SK-N-SH (cell line): ENCODE measurements at regions not wholly inside any gene's neighbourhood (a gene's known extent, or its start where the extent isn't known, plus 50 kb on each side); places are given as distances from the start of the nearest gene placed in this dataset.

ENCODE experiments used
- CTCF ChIA-PET: fragments of 300-600, 350-600 bp; formaldehyde crosslinking; extraction: SDS; loops from one replicate; lab custom pipeline; 2021; lab: Yijun Ruan, JAX
- POLR2A ChIA-PET: fragments of 350-600 bp; sonication (Branson Sonifier 250); formaldehyde crosslinking; extraction: SDS; loops from one replicate; lab custom pipeline; 2020; ENCODE audit warnings: antibody characterized with exemption, inconsistent platforms; lab: Yijun Ruan, JAX
- DNase-seq: peaks from one replicate; pipeline ENCODE4 v3.0.0; 2012
- H2AFZ ChIP-seq: fragments of 200-600 bp; sonication (generic); 2 replicates; pipeline ENCODE4 v1.8.1; 2016; ENCODE audit warnings: antibody characterized with exemption, mild to moderate bottlenecking, low read depth
- H3F3A ChIP-seq: fragments of 200-600 bp; sonication (generic); replicated peaks from 2 replicates; pipeline ENCODE3; 2016; ENCODE audit warnings: antibody characterized with exemption, mild to moderate bottlenecking; ENCODE audit not compliant: insufficient read depth
- H3K27ac ChIP-seq, 2 experiments: fragments of 200-500 bp in 1 of 2; fragments of 200-600 bp in 1 of 2; sonication (Bioruptor generic) in 1 of 2; sonication (generic), shearing (Covaris generic) in 1 of 2; 2 replicates each; pipeline versions ENCODE4 v1.5.1 to v1.6.1; 2014 to 2016; ENCODE audit warnings: low read depth in 2 of 2, inconsistent platforms in 1 of 2, low read length in 1 of 2, mild to moderate bottlenecking in 1 of 2, mixed read lengths in 1 of 2
- H3K27me3 ChIP-seq: fragments of 200-600 bp; sonication (generic), shearing (Covaris generic); 2 replicates; pipeline ENCODE4 v1.6.1; 2016; ENCODE audit warnings: mixed run types; ENCODE audit not compliant: insufficient read depth
- H3K36me3 ChIP-seq, 2 experiments: fragments of 200-500 bp in 1 of 2; fragments of 200-600 bp in 1 of 2; sonication (Bioruptor generic) in 1 of 2; sonication (generic) in 1 of 2; replicated peaks in 1 of 2; 2 replicates each; pipeline versions ENCODE3 to v1.5.1; 2014 to 2016; ENCODE audit warnings: low read length in 1 of 2, mild to moderate bottlenecking in 1 of 2; ENCODE audit not compliant: insufficient read depth in 2 of 2, control insufficient read depth in 1 of 2
- H3K4me1 ChIP-seq, 2 experiments: fragments of 200-500 bp in 1 of 2; fragments of 200-600 bp in 1 of 2; sonication (Bioruptor generic) in 1 of 2; sonication (generic), shearing (Covaris generic) in 1 of 2; 2 replicates each; pipeline versions ENCODE4 v1.5.1 to v1.6.1; 2014 to 2016; ENCODE audit warnings: low read depth in 1 of 2, low read length in 1 of 2, mixed run types in 1 of 2; ENCODE audit not compliant: insufficient read depth in 2 of 2, control insufficient read depth in 1 of 2
- H3K4me2 ChIP-seq: fragments of 200-600 bp; sonication (generic), shearing (Covaris generic); 2 replicates; pipeline ENCODE4 v1.6.1; 2017; ENCODE audit warnings: mixed run types
- H3K4me3 ChIP-seq, 2 experiments: fragments of 200-500 bp in 1 of 2; fragments of 200-600 bp in 1 of 2; sonication (Bioruptor generic) in 1 of 2; sonication (generic), shearing (Covaris generic) in 1 of 2; 2 replicates each; pipeline versions ENCODE4 v1.5.1 to v1.8.1; 2014 to 2016; ENCODE audit warnings: low read depth in 2 of 2, inconsistent platforms in 1 of 2, low read length in 1 of 2, mild to moderate bottlenecking in 1 of 2, mixed read lengths in 1 of 2, moderate library complexity in 1 of 2
- H3K79me2 ChIP-seq: fragments of 200-600 bp; sonication (generic); 2 replicates; pipeline ENCODE4 v1.8.1; 2017; ENCODE audit warnings: mild to moderate bottlenecking; ENCODE audit not compliant: insufficient read depth
- H3K9ac ChIP-seq: fragments of 200-600 bp; sonication (generic); 2 replicates; pipeline ENCODE4 v1.6.1; 2017; ENCODE audit warnings: mixed run types
- H3K9me2 ChIP-seq: fragments of 200-600 bp; sonication (generic); 2 replicates; pipeline ENCODE4 v1.6.1; 2017; ENCODE audit warnings: mixed run types
- H3K9me3 ChIP-seq: fragments of 200-600 bp; sonication (generic); 2 replicates; pipeline ENCODE4 v1.6.1; 2017; ENCODE audit warnings: mixed run types, mild to moderate bottlenecking, moderate library complexity
- H4K20me1 ChIP-seq: fragments of 200-600 bp; sonication (generic); 2 replicates; pipeline ENCODE4 v1.6.1; 2017; ENCODE audit warnings: mild to moderate bottlenecking, mixed run types; ENCODE audit not compliant: insufficient read depth
- CHD2 ChIP-seq: fragments of 150-350 bp; IDR thresholded peaks from 2 replicates; pipeline ENCODE4 v1.6.1; 2018; ENCODE audit warnings: low read length; ENCODE audit not compliant: partially characterized antibody
- EP300 ChIP-seq, 2 experiments: IDR thresholded peaks; 2 replicates each; pipeline versions ENCODE4 v1.4.0 to v1.6.1; 2012; ENCODE audit warnings: borderline replicate concordance in 1 of 2, low read depth in 1 of 2, low read length in 1 of 2
- FOXM1 ChIP-seq: IDR thresholded peaks from 2 replicates; pipeline ENCODE4 v1.4.0; 2012; ENCODE audit warnings: low read depth, mild to moderate bottlenecking
- GATA2 ChIP-seq: sonication (generic); formaldehyde crosslinking; IDR thresholded peaks from 2 replicates; pipeline ENCODE4 v1.5.0; 2020; ENCODE audit warnings: mild to moderate bottlenecking, missing genetic modification reagents
- JUND ChIP-seq: IDR thresholded peaks from 2 replicates; pipeline ENCODE4 v1.4.0; 2012
- MAX ChIP-seq: IDR thresholded peaks from 2 replicates; pipeline ENCODE4 v1.4.0; 2012; ENCODE audit warnings: low read depth
- MEF2A ChIP-seq: IDR thresholded peaks from 2 replicates; pipeline ENCODE4 v1.4.0; 2012; ENCODE audit warnings: low read depth, borderline replicate concordance
- MXI1 ChIP-seq: IDR thresholded peaks from 2 replicates; pipeline ENCODE4 v1.6.1; 2012; ENCODE audit warnings: mild to moderate bottlenecking, low read depth, low read length, improper control_type of control experiment
- NFIC ChIP-seq: IDR thresholded peaks from 2 replicates; pipeline ENCODE4 v1.4.0; 2012; ENCODE audit warnings: borderline replicate concordance
- PBX3 ChIP-seq: IDR thresholded peaks from 2 replicates; pipeline ENCODE4; 2012
- POLR2AphosphoS5 ChIP-seq: IDR thresholded peaks from 2 replicates; pipeline ENCODE4 v1.6.1; 2012; ENCODE audit warnings: low read depth, low read length
- RAD21 ChIP-seq: IDR thresholded peaks from 2 replicates; pipeline ENCODE4 v1.6.1; 2012; ENCODE audit warnings: mild to moderate bottlenecking, low read length
- RCOR1 ChIP-seq: fragments of 150-350 bp; IDR thresholded peaks from 2 replicates; pipeline ENCODE4 v1.6.1; 2017; ENCODE audit warnings: antibody characterized with exemption, low read length
- REST ChIP-seq: IDR thresholded peaks from 2 replicates; pipeline ENCODE4 v1.6.1; 2012; ENCODE audit warnings: mild to moderate bottlenecking, low read depth, low read length, moderate library complexity
- RFX5 ChIP-seq: IDR thresholded peaks from 2 replicates; pipeline ENCODE4 v1.6.1; 2012; ENCODE audit warnings: mild to moderate bottlenecking, improper control_type of control experiment, low read length
- RXRA ChIP-seq: IDR thresholded peaks from 2 replicates; pipeline ENCODE4 v1.4.0; 2012; ENCODE audit warnings: low read depth, mild to moderate bottlenecking, borderline replicate concordance
- SMC3 ChIP-seq: IDR thresholded peaks from 2 replicates; pipeline ENCODE4 v1.6.1; 2012; ENCODE audit warnings: low read depth, low read length, improper control_type of control experiment
- TAF1 ChIP-seq: IDR thresholded peaks from 2 replicates; pipeline ENCODE4 v1.6.1; 2012; ENCODE audit warnings: low read depth, mild to moderate bottlenecking, low read length, moderate library complexity, borderline replicate concordance
- TCF12 ChIP-seq: IDR thresholded peaks from 2 replicates; pipeline ENCODE4 v1.4.0; 2012
- TEAD4 ChIP-seq: IDR thresholded peaks from 2 replicates; pipeline ENCODE4 v1.4.0; 2012; ENCODE audit warnings: mild to moderate bottlenecking, borderline replicate concordance; ENCODE audit not compliant: insufficient read depth
- USF2 ChIP-seq: fragments of 150-350 bp; IDR thresholded peaks from 2 replicates; pipeline ENCODE4 v1.6.1; 2017; ENCODE audit warnings: antibody characterized with exemption, low read length, low read depth, borderline replicate concordance
- WGBS: methylation state at CpG from one replicate; pipeline ENCODE4 v1.1.6; 2017; ENCODE audit warnings: low lambda C conversion rate; 5-methylcytosine and 5-hydroxymethylcytosine counted together

- TF ChIP-seq REST: no peak
- TF ChIP-seq USF2: no peak
- TF ChIP-seq JUND: no peak
- no peak for TF ChIP-seq GATA2 (CRISPR knock-in tag)
- TF ChIP-seq MEF2A: no peak
Observed at GRCh38 chr14:71235875-71236274, 328.6 kb downstream of the PCNX1 start (continued).

GRCh38 chr14:71236487-71236886 lies 329.2 kb downstream of the PCNX1 start:
- ChIA-PET POLR2A (interaction anchor here (0.6 kb wide), 2 partner anchors 67 to 113 kb away, joined by 3 read pairs; no protein-coding TSS in a partner anchor), CTCF (interaction anchor here (0.7 to 1.5 kb wide), 8 partner anchors 10 to 516 kb away, joined by 3 to 9 read pairs (median 4); no protein-coding TSS in a partner anchor)
- DNase-seq: peak; percentile 71
- Histone ChIP-seq H3K36me3 (no peaks in the 10 kb centered on the region), H3K27me3 (no peaks in the 10 kb centered on the region), H3K9ac (no peak overlapping the region), H3K79me2 (no peaks in the 10 kb centered on the region), H3K4me3 (no peak overlapping the region), H2AFZ (no peak overlapping the region), H3F3A (no peaks in the 10 kb centered on the region), H3K4me1 (peaks cover 0 to 22% of the 10 kb centered on the region in 2 experiments; a peak in 2 of 4 replicates), H3K9me2 (no peaks in the 10 kb centered on the region), H3K27ac (peak overlapping the region in 1 of 2 experiments; percentile 96; a peak in 3 of 4 replicates), H4K20me1 (no peaks in the 10 kb centered on the region), H3K4me2 (no peak overlapping the region), H3K9me3 (no peaks in the 10 kb centered on the region)
- WGBS: 50% methylated on average over 3 of the region's 3 CpGs
- peak in 1 of 2 experiments; percentile 68; a peak in 2 of 4 replicates for TF ChIP-seq EP300 (IDR thresholded peaks at IDR 0.05; ENCODE audit: borderline replicate concordance in 1 of 2, low read depth in 1 of 2, low read length in 1 of 2)
- no peak for TF ChIP-seq USF2
- no peak for TF ChIP-seq TCF12
- TF ChIP-seq MAX: no peak
- peak; percentile 83 for TF ChIP-seq RCOR1
- no peak for TF ChIP-seq NFIC
- peak; percentile 22; the same call in 1 of the 2 replicates for TF ChIP-seq SMC3
- 0 out of 2 replicates have a peak, but pooled peaks have one; percentile 30 for TF ChIP-seq RFX5
- 0 out of 2 replicates have a peak, but pooled peaks have one; percentile 14 for TF ChIP-seq MXI1
- TF ChIP-seq CHD2: no peak
- no peak for TF ChIP-seq FOXM1
- TF ChIP-seq TEAD4: no peak
- no peak for TF ChIP-seq REST
- no peak for TF ChIP-seq POLR2AphosphoS5
- no peak for TF ChIP-seq TAF1
- TF ChIP-seq RXRA: no peak
- TF ChIP-seq RAD21: peak; percentile 57
- TF ChIP-seq GATA2 (CRISPR knock-in tag): peak; percentile 37
- TF ChIP-seq PBX3: no peak
